Gastrocnemius medialis (tissue), 4 donors: ENCODE measurements at regions not wholly inside any gene's neighbourhood (a gene's known extent, or its start where the extent isn't known, plus 50 kb on each side); places are given as distances from the start of the nearest gene placed in this dataset.

ENCODE experiments used
- ATAC-seq, 2 donors: fragments of 150-250 bp; one replicate each; pipeline ENCODE4 v1.9.1; 2016
- DNase-seq, 2 donors: peaks; one replicate each; pipeline ENCODE4 v3.0.0-alpha.2; 2019
- H3K27ac ChIP-seq, 4 donors: fragments of 200-600 bp; sonication (generic); 1 replicate in 1 of 4; 2 replicates in 3 of 4; pipeline ENCODE4 v1.5.1; 2016 to 2018; ENCODE audit warnings: mild to moderate bottlenecking in 2 of 4, moderate library complexity in 1 of 4
- H3K27me3 ChIP-seq, 3 donors: fragments of 200-600 bp; sonication (generic) in 2 of 3; 1 replicate in 1 of 3; 2 replicates in 2 of 3; pipeline versions ENCODE4 v1.5.1 to v1.6.0; 2016 to 2019; ENCODE audit warnings: mild to moderate bottlenecking in 1 of 3, moderate library complexity in 1 of 3
- H3K36me3 ChIP-seq, 2 donors: fragments of 200-600 bp; sonication (generic) in 1 of 2; one replicate each; pipeline ENCODE4 v1.5.1; 2017 to 2018
- H3K4me1 ChIP-seq, 2 donors: fragments of 200-600 bp; sonication (generic) in 1 of 2; one replicate each; pipeline ENCODE4 v1.5.1; 2016 to 2017; ENCODE audit warnings: mild to moderate bottlenecking in 2 of 2
- H3K4me3 ChIP-seq, 4 donors: fragments of 200-600 bp; sonication (generic) in 3 of 4; 1 replicate in 1 of 4; 2 replicates in 3 of 4; pipeline ENCODE4 v1.5.1; 2016 to 2019; ENCODE audit warnings: mild to moderate bottlenecking in 2 of 4
- H3K9me3 ChIP-seq, 3 donors: fragments of 200-600 bp; sonication (generic) in 2 of 3; 1 replicate in 1 of 3; 2 replicates in 2 of 3; pipeline ENCODE4 v1.5.1; 2016 to 2019
- CTCF ChIP-seq, 5 experiments: fragments of 450-650 bp in 3 of 5; fragments of 200-600 bp in 2 of 5; sonication (generic) in 2 of 5; IDR thresholded peaks in 4 of 5; conservative IDR thresholded peaks in 1 of 5; 1 replicate in 4 of 5; 2 replicates in 1 of 5; pipeline ENCODE4 v1.5.1; 2016 to 2019; ENCODE audit warnings: antibody characterized with exemption in 5 of 5, mild to moderate bottlenecking in 3 of 5, moderate library complexity in 3 of 5
- POLR2A ChIP-seq, 2 donors: fragments of 450-650 bp; IDR thresholded peaks; one replicate each; pipeline ENCODE4 v1.6.1; 2017; ENCODE audit warnings: antibody characterized with exemption in 2 of 2, mild to moderate bottlenecking in 2 of 2, moderate library complexity in 2 of 2
- in situ Hi-C, 4 donors: fragments of 200-750 bp; cut with MboI; loops; one replicate each; pipeline versions ENCODE4 v1.15.0 to v1.8.0; 2017; ENCODE audit warnings: low sequenced_read_pairs in 4 of 4
- intact Hi-C: fragments of 100-400 bp; cut with DNase I; formaldehyde crosslinking; loops from one replicate; pipeline ENCODE4 v1.15.1; 2023; ENCODE audit warnings: low total_unique reads

GRCh38 chr9:106621313-106622163 lies 241.4 kb upstream of the ZNF462 start:
- Histone ChIP-seq H3K36me3 (no peaks in the 10 kb centered on the region), H3K4me1 (no peaks in the 10 kb centered on the region), H3K4me3 (peak overlapping the region in 1 of 4 donors; percentile 11), H3K9me3 (no peaks in the 10 kb centered on the region), H3K27ac (no peak overlapping the region), H3K27me3 (no peaks in the 10 kb centered on the region)
- intact Hi-C loops (no loop called here), in situ Hi-C loops (loop anchor here in 1 of 4 donors (25.0 kb wide), 1 partner anchor 109 kb away; no protein-coding TSS in a partner anchor)
- DNase-seq (no peak), ATAC-seq (peak; percentile 72 to 75)
- TF ChIP-seq CTCF (IDR thresholded peaks at IDR 0.05 in 4 of 5, conservative IDR thresholded peaks at IDR 0.05 in 1 of 5) (no peak), POLR2A (IDR thresholded peaks at IDR 0.05) (no peak)

GRCh38 chr9:106622164-106622487 lies 240.8 kb upstream of the ZNF462 start:
- Histone ChIP-seq H3K27ac (no peak overlapping the region), H3K27me3 (no peaks in the 10 kb centered on the region), H3K36me3 (no peaks in the 10 kb centered on the region), H3K4me3 (no peak overlapping the region), H3K9me3 (no peaks in the 10 kb centered on the region), H3K4me1 (no peaks in the 10 kb centered on the region)
- ATAC-seq (no peak), DNase-seq (no peak)
- no peak for TF ChIP-seq POLR2A (IDR thresholded peaks at IDR 0.05)
- intact Hi-C loops = no loop called here
- in situ Hi-C loops = loop anchor here in 1 of 4 donors (25.0 kb wide), 1 partner anchor 110 kb away; no protein-coding TSS in a partner anchor

GRCh38 chr9:106623558-106623957 lies 239.4 kb upstream of the ZNF462 start:
- no peaks in the 10 kb centered on the region for H3K4me1 ChIP-seq
- ATAC-seq (no peak), DNase-seq (no peak)
- intact Hi-C loops = no loop called here
- H3K27me3 ChIP-seq = no peaks in the 10 kb centered on the region
- no peaks in the 10 kb centered on the region for H3K9me3 ChIP-seq
- in situ Hi-C loops = loop anchor here in 1 of 4 donors (25.0 kb wide), 1 partner anchor 111 kb away; no protein-coding TSS in a partner anchor
- no peak overlapping the region for H3K4me3 ChIP-seq
- H3K27ac ChIP-seq = no peak overlapping the region
- TF ChIP-seq POLR2A (IDR thresholded peaks at IDR 0.05) (no peak), CTCF (IDR thresholded peaks at IDR 0.05 in 4 of 5, conservative IDR thresholded peaks at IDR 0.05 in 1 of 5) (no peak)
- H3K36me3 ChIP-seq = no peaks in the 10 kb centered on the region

GRCh38 chr9:106625259-106625789 lies 237.6 kb upstream of the ZNF462 start:
- ATAC-seq (no peak), DNase-seq (no peak)
- in situ Hi-C loops = loop anchor here in 1 of 4 donors (25.0 kb wide), 1 partner anchor 537 kb away; no protein-coding TSS in a partner anchor
- Histone ChIP-seq H3K27me3 (no peaks in the 10 kb centered on the region), H3K9me3 (no peaks in the 10 kb centered on the region), H3K36me3 (no peaks in the 10 kb centered on the region), H3K4me1 (no peaks in the 10 kb centered on the region), H3K4me3 (no peak overlapping the region), H3K27ac (no peak overlapping the region)
- TF ChIP-seq CTCF (IDR thresholded peaks at IDR 0.05 in 4 of 5, conservative IDR thresholded peaks at IDR 0.05 in 1 of 5) (no peak), POLR2A (IDR thresholded peaks at IDR 0.05) (no peak)
- intact Hi-C loops = no loop called here

- Histone ChIP-seq H3K4me3 (no peak overlapping the region), H3K4me1 (no peaks in the 10 kb centered on the region), H3K27ac (no peak overlapping the region), H3K9me3 (no peaks in the 10 kb centered on the region), H3K27me3 (no peaks in the 10 kb centered on the region), H3K36me3 (no peaks in the 10 kb centered on the region)
- DNase-seq (no peak), ATAC-seq (no peak)
- in situ Hi-C loops (loop anchor here in 1 of 4 donors (25.0 kb wide), 1 partner anchor 535 kb away; no protein-coding TSS in a partner anchor), intact Hi-C loops (no loop called here)
- TF ChIP-seq CTCF (IDR thresholded peaks at IDR 0.05 in 4 of 5, conservative IDR thresholded peaks at IDR 0.05 in 1 of 5) (no peak), POLR2A (IDR thresholded peaks at IDR 0.05) (no peak)
Measured at GRCh38 chr9:106626936-106627335, 236.0 kb upstream of the ZNF462 start.
